ENCODE measurements at regions not wholly inside any gene's neighbourhood (a gene's known extent, or its start where the extent isn't known, plus 50 kb on each side); places are given as distances from the start of the nearest gene placed in this dataset.

DNA sequence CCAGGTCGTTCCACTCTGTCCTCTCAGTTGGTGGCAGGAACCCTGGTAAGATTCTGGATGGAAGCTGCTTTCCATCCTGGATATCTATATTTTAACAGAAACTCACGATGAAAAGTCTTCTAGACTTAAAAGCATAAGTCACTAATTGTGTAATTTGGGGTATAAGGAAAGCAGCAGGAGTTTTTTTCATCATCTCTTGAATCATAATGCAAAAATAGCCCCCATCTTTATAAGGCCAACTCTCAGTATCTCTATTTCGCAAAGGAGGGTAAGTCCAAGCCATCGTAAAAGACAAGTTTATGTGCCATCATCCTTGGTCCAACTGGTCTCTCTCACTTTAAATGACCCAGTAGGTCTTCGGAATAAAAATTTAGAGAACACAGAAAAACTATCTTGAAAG lies 95.1 kb downstream of the FAM50B start:
- in situ Hi-C loops (cut with HindIII; ENCODE audit: low sequenced_read_pairs) = no loop called here
- TF ChIP-seq, protein P1, sequence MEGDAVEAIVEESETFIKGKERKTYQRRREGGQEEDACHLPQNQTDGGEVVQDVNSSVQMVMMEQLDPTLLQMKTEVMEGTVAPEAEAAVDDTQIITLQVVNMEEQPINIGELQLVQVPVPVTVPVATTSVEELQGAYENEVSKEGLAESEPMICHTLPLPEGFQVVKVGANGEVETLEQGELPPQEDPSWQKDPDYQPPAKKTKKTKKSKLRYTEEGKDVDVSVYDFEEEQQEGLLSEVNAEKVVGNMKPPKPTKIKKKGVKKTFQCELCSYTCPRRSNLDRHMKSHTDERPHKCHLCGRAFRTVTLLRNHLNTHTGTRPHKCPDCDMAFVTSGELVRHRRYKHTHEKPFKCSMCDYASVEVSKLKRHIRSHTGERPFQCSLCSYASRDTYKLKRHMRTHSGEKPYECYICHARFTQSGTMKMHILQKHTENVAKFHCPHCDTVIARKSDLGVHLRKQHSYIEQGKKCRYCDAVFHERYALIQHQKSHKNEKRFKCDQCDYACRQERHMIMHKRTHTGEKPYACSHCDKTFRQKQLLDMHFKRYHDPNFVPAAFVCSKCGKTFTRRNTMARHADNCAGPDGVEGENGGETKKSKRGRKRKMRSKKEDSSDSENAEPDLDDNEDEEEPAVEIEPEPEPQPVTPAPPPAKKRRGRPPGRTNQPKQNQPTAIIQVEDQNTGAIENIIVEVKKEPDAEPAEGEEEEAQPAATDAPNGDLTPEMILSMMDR (IDR thresholded peaks at IDR 0.05; ENCODE audit: low read depth, low read length) = no peak
- DNase-seq (ENCODE audit: low read depth, low spot score) = peak; percentile 11

DNA sequence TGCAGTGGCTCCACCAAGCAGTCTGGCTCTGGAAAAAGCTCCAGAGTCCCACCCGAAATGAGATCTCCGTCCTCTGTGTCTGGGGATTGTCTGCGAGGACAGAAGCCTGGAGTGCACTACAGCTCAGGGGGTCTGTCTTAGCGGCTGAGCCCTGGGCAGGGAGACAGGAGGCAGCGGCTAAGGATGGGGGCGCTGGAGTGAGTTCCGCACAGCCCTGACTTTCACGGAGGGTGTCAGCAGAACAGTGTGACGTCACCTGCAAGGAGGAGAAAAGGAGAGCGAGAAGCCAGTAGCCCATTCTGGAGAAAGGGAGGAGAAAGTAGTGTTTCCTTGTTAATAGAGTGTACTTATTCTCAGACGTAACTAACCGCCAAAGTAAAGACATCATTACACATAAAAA lies 97.6 kb downstream of the FAM50B start:
- in situ Hi-C loops (cut with HindIII; ENCODE audit: low sequenced_read_pairs) = no loop called here
- DNase-seq (ENCODE audit: low read depth, low spot score) = no peak
- TF ChIP-seq, protein P1 (IDR thresholded peaks at IDR 0.05; ENCODE audit: low read depth, low read length) = no peak
- no peak overlapping the region for H3K4me3 ChIP-seq (ENCODE audit: low read depth, low read length)

More for the DNA sequence above, 95.1 kb downstream of the FAM50B start:
- H3K4me3 ChIP-seq (ENCODE audit: low read depth, low read length) = no peak overlapping the region

DNA sequence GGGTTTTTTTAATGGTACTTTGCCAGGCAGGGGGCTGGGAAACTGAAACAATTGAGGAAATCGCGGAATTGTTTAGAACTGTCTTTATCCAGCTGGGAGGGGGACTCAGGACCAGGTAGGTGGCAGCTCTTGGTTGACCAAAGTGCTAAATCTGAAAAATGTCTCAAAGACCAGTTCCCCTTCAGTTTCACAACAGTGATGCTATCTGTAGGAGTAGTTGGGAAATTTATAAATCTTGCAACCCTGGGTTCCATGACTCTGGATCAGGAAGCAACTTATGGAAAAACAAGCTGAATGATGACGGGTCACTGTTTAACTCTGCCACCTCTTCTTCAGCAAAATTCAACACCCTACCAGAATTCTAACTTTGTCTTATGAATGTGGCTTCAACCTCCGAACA lies 99.7 kb downstream of the FAM50B start:
- DNase-seq (ENCODE audit: low read depth, low spot score) = no peak
- no peak overlapping the region for H3K4me3 ChIP-seq (ENCODE audit: low read depth, low read length)
- in situ Hi-C loops (cut with HindIII; ENCODE audit: low sequenced_read_pairs) = no loop called here
- TF ChIP-seq, protein P1 (IDR thresholded peaks at IDR 0.05; ENCODE audit: low read depth, low read length) = no peak

DNA sequence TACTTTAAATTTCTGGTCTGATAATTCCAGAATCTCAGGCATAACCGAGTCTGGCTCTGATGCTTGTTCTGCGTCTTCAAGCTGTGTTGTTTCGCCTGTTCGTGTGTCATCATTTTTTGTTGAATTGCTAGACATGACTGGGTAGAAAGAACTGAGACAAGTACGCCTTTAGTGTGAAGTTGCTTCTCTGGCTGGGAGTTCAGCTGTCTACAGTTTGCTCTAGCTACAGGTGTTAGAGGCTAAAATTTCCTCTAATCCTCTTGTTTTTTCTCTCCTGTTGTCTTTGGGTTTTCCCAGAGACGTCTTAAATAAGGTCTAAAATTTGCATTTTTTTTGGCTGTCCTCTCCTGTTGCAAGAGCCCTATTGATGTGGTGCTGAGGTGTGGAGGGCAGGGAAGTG lies 100.3 kb downstream of the FAM50B start:
- DNase-seq (ENCODE audit: low read depth, low spot score) = no peak
- in situ Hi-C loops (cut with HindIII; ENCODE audit: low sequenced_read_pairs) = no loop called here
- no peak overlapping the region for H3K4me3 ChIP-seq (ENCODE audit: low read depth, low read length)
- TF ChIP-seq, protein P1 (IDR thresholded peaks at IDR 0.05; ENCODE audit: low read depth, low read length) = no peak

DNA sequence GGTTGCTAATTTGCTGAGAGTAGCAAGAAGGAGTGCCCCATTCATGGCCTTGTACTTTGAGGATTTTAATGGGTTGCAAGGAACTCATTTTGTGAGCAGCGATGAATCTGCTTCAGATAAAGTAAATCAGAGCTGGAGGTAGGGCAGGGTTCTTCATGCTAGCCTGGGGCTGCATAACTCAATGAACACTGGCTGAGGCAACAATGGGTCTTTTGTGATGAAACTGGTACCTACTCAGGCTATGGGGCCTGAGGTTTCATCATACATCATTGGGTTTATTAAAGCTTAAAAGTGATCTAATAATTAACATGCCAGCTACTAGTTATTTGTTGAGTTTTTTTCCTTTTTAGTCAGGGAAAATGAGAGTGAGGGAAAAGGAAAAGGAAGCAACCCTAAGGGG lies 106.9 kb downstream of the FAM50B start:
- no peak overlapping the region for H3K4me3 ChIP-seq (ENCODE audit: low read depth, low read length)
- TF ChIP-seq, protein P1 (IDR thresholded peaks at IDR 0.05; ENCODE audit: low read depth, low read length) = no peak
- no peak for DNase-seq (ENCODE audit: low read depth, low spot score)
- in situ Hi-C loops (cut with HindIII; ENCODE audit: low sequenced_read_pairs) = no loop called here

DNA sequence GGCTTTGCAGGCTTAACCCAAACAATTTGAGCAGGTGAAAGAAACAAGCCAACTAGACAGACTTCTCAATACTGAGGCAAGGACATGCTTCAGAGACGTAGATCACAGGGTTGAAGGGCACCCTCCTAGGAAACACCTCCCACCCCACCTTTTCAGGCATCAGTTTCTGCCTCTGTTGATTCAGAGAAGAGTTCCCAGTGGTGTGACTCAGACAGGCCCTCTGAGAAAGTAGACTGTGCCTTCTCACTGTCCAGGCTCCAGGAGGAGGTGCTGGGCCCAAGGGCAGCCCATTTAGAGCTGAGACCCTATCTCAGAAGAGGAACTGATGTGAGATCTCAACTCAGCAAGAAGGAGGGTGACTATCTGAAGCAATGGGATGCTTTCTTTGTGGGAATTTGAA lies 108.1 kb downstream of the FAM50B start:
- TF ChIP-seq, protein P1 (IDR thresholded peaks at IDR 0.05; ENCODE audit: low read depth, low read length) = no peak
- in situ Hi-C loops (cut with HindIII; ENCODE audit: low sequenced_read_pairs) = no loop called here
- no peak overlapping the region for H3K4me3 ChIP-seq (ENCODE audit: low read depth, low read length)
- no peak for DNase-seq (ENCODE audit: low read depth, low spot score)

DNA sequence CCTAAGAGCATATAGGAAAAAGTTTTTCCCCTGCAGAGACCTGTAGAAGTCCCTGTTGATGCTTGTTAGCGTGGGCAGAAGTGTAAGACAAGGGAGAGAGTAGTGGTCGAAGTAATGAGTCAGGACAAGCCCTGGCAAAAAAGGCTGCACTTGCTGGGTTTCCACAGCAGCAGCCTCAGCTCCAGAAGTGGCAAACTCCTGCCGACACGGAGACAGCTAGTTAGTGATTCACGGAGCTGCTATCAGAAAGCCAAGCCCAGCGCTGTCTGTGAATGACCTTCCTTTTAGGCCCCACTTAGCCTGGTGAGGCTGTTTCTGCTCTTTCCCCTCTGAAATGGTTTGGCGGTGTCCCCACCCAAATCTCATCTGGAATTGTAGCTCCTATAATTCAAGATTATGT lies 109.1 kb downstream of the FAM50B start:
- H3K4me3 ChIP-seq (ENCODE audit: low read depth, low read length) = no peak overlapping the region
- no peak for DNase-seq (ENCODE audit: low read depth, low spot score)
- in situ Hi-C loops (cut with HindIII; ENCODE audit: low sequenced_read_pairs) = no loop called here
- TF ChIP-seq, protein P1 (IDR thresholded peaks at IDR 0.05; ENCODE audit: low read depth, low read length) = no peak
